ENCODE measurements at regions not wholly inside any gene's neighbourhood (a gene's known extent, or its start where the extent isn't known, plus 50 kb on each side); places are given as distances from the start of the nearest gene placed in this dataset.

DNA sequence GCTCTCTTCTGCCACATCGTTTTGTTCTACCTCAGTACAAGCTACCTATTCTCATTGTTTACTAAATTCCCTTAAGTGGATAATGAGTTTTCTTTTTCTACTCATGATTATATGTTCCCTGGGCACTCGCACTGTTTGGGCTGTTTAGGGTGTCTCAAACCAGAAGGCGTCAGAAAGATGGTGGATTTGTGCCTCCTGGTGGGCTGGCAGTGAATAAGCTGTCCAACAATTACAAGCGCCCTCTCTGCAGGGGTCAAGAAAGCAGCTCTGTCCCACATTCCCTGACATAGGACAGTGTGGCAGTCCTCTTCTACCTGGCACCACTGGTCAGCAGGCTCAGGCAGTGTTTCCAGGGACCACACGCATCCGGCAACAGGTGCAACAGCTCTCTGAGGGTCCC lies 173.4 kb upstream of the PPP2R3A start:
- H3K9me3 ChIP-seq, result no peaks in the 10 kb centered on the region
- peaks cover 4% of the 10 kb centered on the region for H3K27me3 ChIP-seq
- 70% methylated on average over 5 of the region's 6 CpGs for WGBS
- H3K27ac ChIP-seq, result no peak overlapping the region
- no peak overlapping the region for H3K4me3 ChIP-seq
- no peak for TF ChIP-seq POLR2AphosphoS5 (IDR thresholded peaks at IDR 0.05)
- TF ChIP-seq EP300 (IDR thresholded peaks at IDR 0.05), result no peak
- TF ChIP-seq, protein P1, sequence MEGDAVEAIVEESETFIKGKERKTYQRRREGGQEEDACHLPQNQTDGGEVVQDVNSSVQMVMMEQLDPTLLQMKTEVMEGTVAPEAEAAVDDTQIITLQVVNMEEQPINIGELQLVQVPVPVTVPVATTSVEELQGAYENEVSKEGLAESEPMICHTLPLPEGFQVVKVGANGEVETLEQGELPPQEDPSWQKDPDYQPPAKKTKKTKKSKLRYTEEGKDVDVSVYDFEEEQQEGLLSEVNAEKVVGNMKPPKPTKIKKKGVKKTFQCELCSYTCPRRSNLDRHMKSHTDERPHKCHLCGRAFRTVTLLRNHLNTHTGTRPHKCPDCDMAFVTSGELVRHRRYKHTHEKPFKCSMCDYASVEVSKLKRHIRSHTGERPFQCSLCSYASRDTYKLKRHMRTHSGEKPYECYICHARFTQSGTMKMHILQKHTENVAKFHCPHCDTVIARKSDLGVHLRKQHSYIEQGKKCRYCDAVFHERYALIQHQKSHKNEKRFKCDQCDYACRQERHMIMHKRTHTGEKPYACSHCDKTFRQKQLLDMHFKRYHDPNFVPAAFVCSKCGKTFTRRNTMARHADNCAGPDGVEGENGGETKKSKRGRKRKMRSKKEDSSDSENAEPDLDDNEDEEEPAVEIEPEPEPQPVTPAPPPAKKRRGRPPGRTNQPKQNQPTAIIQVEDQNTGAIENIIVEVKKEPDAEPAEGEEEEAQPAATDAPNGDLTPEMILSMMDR (IDR thresholded peaks at IDR 0.05), result no peak
- no peak for TF ChIP-seq POLR2A (IDR thresholded peaks at IDR 0.05)
- H3K4me1 ChIP-seq, result no peaks in the 10 kb centered on the region
- no peak for DNase-seq (ENCODE audit: low spot score in 2 of 2)
- H3K36me3 ChIP-seq, result no peaks in the 10 kb centered on the region

DNA sequence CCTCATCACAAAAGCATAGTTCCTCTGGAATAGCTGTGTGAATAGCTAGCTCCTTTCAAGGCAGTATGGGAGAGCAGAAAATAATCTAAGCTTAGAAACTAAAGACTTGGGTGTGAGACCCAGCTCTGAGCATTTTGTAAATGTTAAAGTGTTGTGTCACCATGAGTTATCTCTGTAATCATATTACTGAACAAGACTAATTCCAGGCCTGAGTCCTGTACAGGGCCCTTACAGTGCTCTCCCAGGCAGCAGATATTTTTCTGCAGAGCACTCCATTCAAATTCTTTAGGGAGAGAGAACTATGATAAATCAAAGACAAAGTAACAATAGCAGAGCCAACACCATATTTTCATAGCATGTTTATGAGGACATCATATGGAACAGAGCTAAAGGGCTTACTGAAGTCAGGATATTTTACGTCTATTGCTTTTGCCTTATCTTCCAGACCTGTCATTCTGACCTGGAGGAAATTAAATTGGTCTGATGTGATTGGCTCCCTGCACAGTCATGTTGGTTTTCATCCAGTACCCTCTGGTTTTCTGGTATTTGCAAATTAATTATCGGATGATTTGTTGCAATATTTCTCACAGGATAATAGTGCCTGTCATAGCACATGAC lies 172.6 kb upstream of the PPP2R3A start:
- no peaks in the 10 kb centered on the region for H3K9me3 ChIP-seq
- no peaks in the 10 kb centered on the region for H3K36me3 ChIP-seq
- WGBS, result 72% methylated on average over 2 of the region's 2 CpGs
- no peaks in the 10 kb centered on the region for H3K4me1 ChIP-seq
- TF ChIP-seq, protein P1 (IDR thresholded peaks at IDR 0.05), result no peak
- TF ChIP-seq EP300 (IDR thresholded peaks at IDR 0.05), result no peak
- TF ChIP-seq POLR2AphosphoS5 (IDR thresholded peaks at IDR 0.05), result no peak
- no peak for TF ChIP-seq POLR2A (IDR thresholded peaks at IDR 0.05)
- H3K4me3 ChIP-seq, result no peak overlapping the region
- DNase-seq (ENCODE audit: low spot score in 2 of 2), result no peak
- H3K27me3 ChIP-seq, result peaks cover 4% of the 10 kb centered on the region
- H3K27ac ChIP-seq, result no peak overlapping the region

- Histone ChIP-seq H3K4me1 (no peaks in the 10 kb centered on the region), H3K27ac (no peak overlapping the region), H3K9me3 (no peaks in the 10 kb centered on the region), H3K27me3 (no peaks in the 10 kb centered on the region), H3K4me3 (no peak overlapping the region), H3K36me3 (no peaks in the 10 kb centered on the region)
- DNase-seq (ENCODE audit: low spot score in 2 of 2), result no peak
- TF ChIP-seq EP300 (IDR thresholded peaks at IDR 0.05) (no peak), POLR2A (IDR thresholded peaks at IDR 0.05) (no peak), POLR2AphosphoS5 (IDR thresholded peaks at IDR 0.05) (no peak)
- TF ChIP-seq, protein P1 (IDR thresholded peaks at IDR 0.05), result no peak
- WGBS, result 72% methylated on average over 5 of the region's 5 CpGs
Measured at GRCh38 chr3:135800071-135800549, 165.4 kb upstream of the PPP2R3A start.

DNA sequence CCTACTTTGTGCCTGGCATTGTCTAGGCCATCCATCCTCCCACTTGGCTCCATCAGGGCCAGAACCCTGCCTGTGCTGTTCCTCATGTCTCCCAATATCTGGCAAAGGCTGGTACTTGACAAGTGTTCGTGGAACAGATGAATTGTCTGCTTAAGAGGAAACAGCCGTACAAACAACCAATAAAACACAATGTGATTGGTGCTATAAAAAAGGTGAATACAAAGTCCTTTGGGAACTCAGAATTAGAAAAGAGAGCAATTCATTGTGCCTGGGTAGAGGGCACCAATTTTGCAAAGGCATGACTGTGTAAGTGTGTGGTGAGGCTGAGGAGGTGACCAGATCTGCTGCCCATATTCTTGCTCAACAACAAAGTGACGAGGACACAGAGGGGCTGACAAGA lies 164.5 kb upstream of the PPP2R3A start:
- Histone ChIP-seq H3K4me3 (no peak overlapping the region), H3K27me3 (no peaks in the 10 kb centered on the region), H3K4me1 (no peaks in the 10 kb centered on the region), H3K27ac (no peak overlapping the region), H3K36me3 (no peaks in the 10 kb centered on the region), H3K9me3 (no peaks in the 10 kb centered on the region)
- 51% methylated on average over 3 of the region's 3 CpGs for WGBS
- TF ChIP-seq, protein P1 (IDR thresholded peaks at IDR 0.05), result no peak
- TF ChIP-seq POLR2A (IDR thresholded peaks at IDR 0.05) (no peak), POLR2AphosphoS5 (IDR thresholded peaks at IDR 0.05) (no peak), EP300 (IDR thresholded peaks at IDR 0.05) (no peak)
- DNase-seq (ENCODE audit: low spot score in 2 of 2), result no peak

- no peak for TF ChIP-seq POLR2AphosphoS5 (IDR thresholded peaks at IDR 0.05)
- TF ChIP-seq, protein P1 (IDR thresholded peaks at IDR 0.05), result no peak
- TF ChIP-seq POLR2A (IDR thresholded peaks at IDR 0.05), result no peak
- no peaks in the 10 kb centered on the region for H3K27me3 ChIP-seq
- WGBS, result 80% methylated on average over 10 of the region's 10 CpGs
Measured at GRCh38 chr3:135802171-135802570, 163.4 kb upstream of the PPP2R3A start.

More at GRCh38 chr3:135802171-135802570, 163.4 kb upstream of the PPP2R3A start:
- Histone ChIP-seq H3K4me1 (no peaks in the 10 kb centered on the region), H3K27ac (no peak overlapping the region), H3K36me3 (no peaks in the 10 kb centered on the region), H3K4me3 (no peak overlapping the region), H3K9me3 (no peaks in the 10 kb centered on the region)
- DNase-seq (ENCODE audit: low spot score in 2 of 2), result no peak
